ENCODE measurements at regions not wholly inside any gene's neighbourhood (a gene's known extent, or its start where the extent isn't known, plus 50 kb on each side); places are given as distances from the start of the nearest gene placed in this dataset.

GRCh38 chr2:49219741-49220140 is 65.4 kb upstream of the FSHR start:
- Histone ChIP-seq H3K27me3 (replicated peaks in 1 of 2; ENCODE audit: control insufficient read depth in 2 of 2, insufficient read depth in 2 of 2, low read length in 1 of 2) (no peaks in the 10 kb centered on the region), H3K4me3 (no peak overlapping the region), H3K9ac (ENCODE audit: control insufficient read depth, insufficient read depth, low read length) (no peak overlapping the region), H2AFZ (ENCODE audit: control insufficient read depth, low read depth, low read length) (no peak overlapping the region), H3K27ac (ENCODE audit: control insufficient read depth, insufficient read depth) (no peak overlapping the region), H3K4me2 (ENCODE audit: control insufficient read depth, insufficient read depth) (no peak overlapping the region), H3K9me3 (replicated peaks; ENCODE audit: control insufficient read depth, insufficient read depth, low read length) (no peaks in the 10 kb centered on the region), H3K4me1 (ENCODE audit: control insufficient read depth, insufficient read depth, low read length) (no peaks in the 10 kb centered on the region), H4K20me1 (ENCODE audit: control insufficient read depth, insufficient read depth) (no peaks in the 10 kb centered on the region), H3K36me3 (ENCODE audit: control insufficient read depth in 2 of 2, insufficient read depth in 2 of 2, low read length in 1 of 2) (no peaks in the 10 kb centered on the region), H3K79me2 (ENCODE audit: control insufficient read depth, insufficient read depth, low read length) (no peaks in the 10 kb centered on the region)
- ATAC-seq (no peak), FAIRE-seq (no peak), DNase-seq (ENCODE audit: low read depth, low spot score) (no peak)
- WGBS (ENCODE audit: insufficient coverage, insufficient replicate concordance, low lambda C conversion rate, missing lambda C conversion rate): 0% methylated on average over 1 of the region's 1 CpG
- ChIA-PET CTCF (no interaction called here), RAD21 (ENCODE audit: unreplicated experiment) (no interaction called here), SMC1A (ENCODE audit: uncharacterized antibody, unreplicated experiment) (no interaction called here), POLR2A (no interaction called here)
- in situ Hi-C loops (cut with MboI): no loop called here
- intact Hi-C loops (cut with micrococcal nuclease; ENCODE audit: unreplicated experiment): no loop called here
- BruUV-seq (replicated peaks): no TSS peak
- TF ChIP-seq NR2C1 (IDR thresholded peaks at IDR 0.05) (no peak), KAT2A (conservative IDR thresholded peaks at IDR 0.05; ENCODE audit: control insufficient read depth, low read depth, low read length) (no peak), IKZF1 (conservative IDR thresholded peaks at IDR 0.05) (no peak), SUPT20H (IDR thresholded peaks at IDR 0.05; ENCODE audit: borderline replicate concordance, control insufficient read depth, low read depth, low read length) (no peak), ZBED1 (IDR thresholded peaks at IDR 0.05; ENCODE audit: borderline replicate concordance) (no peak), NBN (IDR thresholded peaks at IDR 0.05) (no peak), WRNIP1 (IDR thresholded peaks at IDR 0.05; ENCODE audit: borderline replicate concordance, low read depth, low read length) (no peak), REST (IDR thresholded peaks at IDR 0.05; ENCODE audit: low read depth, low read length) (no peak), BCLAF1 (IDR thresholded peaks at IDR 0.05) (no peak), SP1 (IDR thresholded peaks at IDR 0.05; ENCODE audit: low read depth, low read length) (no peak), JUNB (IDR thresholded peaks at IDR 0.05) (no peak), RBBP5 (conservative IDR thresholded peaks at IDR 0.05) (no peak)
- TF ChIP-seq, protein P1, sequence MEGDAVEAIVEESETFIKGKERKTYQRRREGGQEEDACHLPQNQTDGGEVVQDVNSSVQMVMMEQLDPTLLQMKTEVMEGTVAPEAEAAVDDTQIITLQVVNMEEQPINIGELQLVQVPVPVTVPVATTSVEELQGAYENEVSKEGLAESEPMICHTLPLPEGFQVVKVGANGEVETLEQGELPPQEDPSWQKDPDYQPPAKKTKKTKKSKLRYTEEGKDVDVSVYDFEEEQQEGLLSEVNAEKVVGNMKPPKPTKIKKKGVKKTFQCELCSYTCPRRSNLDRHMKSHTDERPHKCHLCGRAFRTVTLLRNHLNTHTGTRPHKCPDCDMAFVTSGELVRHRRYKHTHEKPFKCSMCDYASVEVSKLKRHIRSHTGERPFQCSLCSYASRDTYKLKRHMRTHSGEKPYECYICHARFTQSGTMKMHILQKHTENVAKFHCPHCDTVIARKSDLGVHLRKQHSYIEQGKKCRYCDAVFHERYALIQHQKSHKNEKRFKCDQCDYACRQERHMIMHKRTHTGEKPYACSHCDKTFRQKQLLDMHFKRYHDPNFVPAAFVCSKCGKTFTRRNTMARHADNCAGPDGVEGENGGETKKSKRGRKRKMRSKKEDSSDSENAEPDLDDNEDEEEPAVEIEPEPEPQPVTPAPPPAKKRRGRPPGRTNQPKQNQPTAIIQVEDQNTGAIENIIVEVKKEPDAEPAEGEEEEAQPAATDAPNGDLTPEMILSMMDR (IDR thresholded peaks at IDR 0.05 in 2 of 3, conservative IDR thresholded peaks at IDR 0.05 in 1 of 3; ENCODE audit: control insufficient read depth in 2 of 3, extremely low read depth in 1 of 3, insufficient read depth in 1 of 3, low read depth in 3 of 3, low read length in 3 of 3): no peak
- TF ChIP-seq, protein P2, sequence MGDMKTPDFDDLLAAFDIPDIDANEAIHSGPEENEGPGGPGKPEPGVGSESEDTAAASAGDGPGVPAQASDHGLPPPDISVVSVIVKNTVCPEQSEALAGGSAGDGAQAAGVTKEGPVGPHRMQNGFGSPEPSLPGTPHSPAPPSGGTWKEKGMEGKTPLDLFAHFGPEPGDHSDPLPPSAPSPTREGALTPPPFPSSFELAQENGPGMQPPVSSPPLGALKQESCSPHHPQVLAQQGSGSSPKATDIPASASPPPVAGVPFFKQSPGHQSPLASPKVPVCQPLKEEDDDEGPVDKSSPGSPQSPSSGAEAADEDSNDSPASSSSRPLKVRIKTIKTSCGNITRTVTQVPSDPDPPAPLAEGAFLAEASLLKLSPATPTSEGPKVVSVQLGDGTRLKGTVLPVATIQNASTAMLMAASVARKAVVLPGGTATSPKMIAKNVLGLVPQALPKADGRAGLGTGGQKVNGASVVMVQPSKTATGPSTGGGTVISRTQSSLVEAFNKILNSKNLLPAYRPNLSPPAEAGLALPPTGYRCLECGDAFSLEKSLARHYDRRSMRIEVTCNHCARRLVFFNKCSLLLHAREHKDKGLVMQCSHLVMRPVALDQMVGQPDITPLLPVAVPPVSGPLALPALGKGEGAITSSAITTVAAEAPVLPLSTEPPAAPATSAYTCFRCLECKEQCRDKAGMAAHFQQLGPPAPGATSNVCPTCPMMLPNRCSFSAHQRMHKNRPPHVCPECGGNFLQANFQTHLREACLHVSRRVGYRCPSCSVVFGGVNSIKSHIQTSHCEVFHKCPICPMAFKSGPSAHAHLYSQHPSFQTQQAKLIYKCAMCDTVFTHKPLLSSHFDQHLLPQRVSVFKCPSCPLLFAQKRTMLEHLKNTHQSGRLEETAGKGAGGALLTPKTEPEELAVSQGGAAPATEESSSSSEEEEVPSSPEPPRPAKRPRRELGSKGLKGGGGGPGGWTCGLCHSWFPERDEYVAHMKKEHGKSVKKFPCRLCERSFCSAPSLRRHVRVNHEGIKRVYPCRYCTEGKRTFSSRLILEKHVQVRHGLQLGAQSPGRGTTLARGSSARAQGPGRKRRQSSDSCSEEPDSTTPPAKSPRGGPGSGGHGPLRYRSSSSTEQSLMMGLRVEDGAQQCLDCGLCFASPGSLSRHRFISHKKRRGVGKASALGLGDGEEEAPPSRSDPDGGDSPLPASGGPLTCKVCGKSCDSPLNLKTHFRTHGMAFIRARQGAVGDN (IDR thresholded peaks at IDR 0.05): no peak
